ENCODE measurements at regions not wholly inside any gene's neighbourhood (a gene's known extent, or its start where the extent isn't known, plus 50 kb on each side); places are given as distances from the start of the nearest gene placed in this dataset.

- no peak for DNase-seq (ENCODE audit: low spot score)
- TF ChIP-seq CTCF (IDR thresholded peaks at IDR 0.05): no peak
- peaks cover 1% of the 10 kb centered on the region for H3K36me3 Mint-ChIP-seq (ENCODE audit: low read depth)
- no peaks in the 10 kb centered on the region for H3K9me3 Mint-ChIP-seq (ENCODE audit: low read depth)
- H3K4me1 Mint-ChIP-seq (ENCODE audit: low read depth): no peaks in the 10 kb centered on the region
- H3K27ac Mint-ChIP-seq (ENCODE audit: unreplicated experiment): no peak overlapping the region
- H3K4me3 Mint-ChIP-seq (ENCODE audit: unreplicated experiment): no peak overlapping the region
- peaks cover 5% of the 10 kb centered on the region for H3K27me3 Mint-ChIP-seq (ENCODE audit: low read depth)
These were observed 156.4 kb downstream of the FZD1 start for GRCh38 chr7:91420606-91421005.

GRCh38 chr7:91421018-91421417 lies 156.8 kb downstream of the FZD1 start:
- H3K4me3 Mint-ChIP-seq (ENCODE audit: unreplicated experiment): no peak overlapping the region
- peaks cover 5% of the 10 kb centered on the region for H3K27me3 Mint-ChIP-seq (ENCODE audit: low read depth)
- H3K36me3 Mint-ChIP-seq (ENCODE audit: low read depth): peaks cover 1% of the 10 kb centered on the region
- DNase-seq (ENCODE audit: low spot score): no peak
- no peak overlapping the region for H3K27ac Mint-ChIP-seq (ENCODE audit: unreplicated experiment)
- H3K4me1 Mint-ChIP-seq (ENCODE audit: low read depth): no peaks in the 10 kb centered on the region
- no peak for TF ChIP-seq CTCF (IDR thresholded peaks at IDR 0.05)
- no peaks in the 10 kb centered on the region for H3K9me3 Mint-ChIP-seq (ENCODE audit: low read depth)

GRCh38 chr7:91424371-91424770 lies 160.1 kb downstream of the FZD1 start:
- Mint-ChIP-seq H3K36me3 (ENCODE audit: low read depth) (no peaks in the 10 kb centered on the region), H3K4me3 (ENCODE audit: unreplicated experiment) (no peak overlapping the region), H3K27ac (ENCODE audit: unreplicated experiment) (no peak overlapping the region), H3K9me3 (ENCODE audit: low read depth) (no peaks in the 10 kb centered on the region), H3K27me3 (ENCODE audit: low read depth) (peaks cover 5% of the 10 kb centered on the region), H3K4me1 (ENCODE audit: low read depth) (no peaks in the 10 kb centered on the region)
- DNase-seq (ENCODE audit: low spot score): no peak
- no peak for TF ChIP-seq CTCF (IDR thresholded peaks at IDR 0.05)

GRCh38 chr7:91425149-91425548 lies 160.9 kb downstream of the FZD1 start:
- Mint-ChIP-seq H3K9me3 (ENCODE audit: low read depth) (no peaks in the 10 kb centered on the region), H3K4me3 (ENCODE audit: unreplicated experiment) (no peak overlapping the region), H3K36me3 (ENCODE audit: low read depth) (no peaks in the 10 kb centered on the region), H3K27me3 (ENCODE audit: low read depth) (peaks cover 5% of the 10 kb centered on the region), H3K4me1 (ENCODE audit: low read depth) (no peaks in the 10 kb centered on the region), H3K27ac (ENCODE audit: unreplicated experiment) (no peak overlapping the region)
- DNase-seq (ENCODE audit: low spot score): no peak
- TF ChIP-seq CTCF (IDR thresholded peaks at IDR 0.05): no peak

GRCh38 chr7:91427051-91427450 lies 162.8 kb downstream of the FZD1 start:
- Mint-ChIP-seq H3K4me1 (ENCODE audit: low read depth) (no peaks in the 10 kb centered on the region), H3K27ac (ENCODE audit: unreplicated experiment) (no peak overlapping the region), H3K27me3 (ENCODE audit: low read depth) (peaks cover 5% of the 10 kb centered on the region), H3K4me3 (ENCODE audit: unreplicated experiment) (no peak overlapping the region), H3K36me3 (ENCODE audit: low read depth) (no peaks in the 10 kb centered on the region), H3K9me3 (ENCODE audit: low read depth) (no peaks in the 10 kb centered on the region)
- no peak for DNase-seq (ENCODE audit: low spot score)
- no peak for TF ChIP-seq CTCF (IDR thresholded peaks at IDR 0.05)

Measured in chondrocyte (in vitro differentiated cells).